Osteocyte (in vitro differentiated cells): ENCODE measurements at regions not wholly inside any gene's neighbourhood (a gene's known extent, or its start where the extent isn't known, plus 50 kb on each side); places are given as distances from the start of the nearest gene placed in this dataset.
"Not testable (repeated sequence)": the region's sequence is repeated elsewhere in the genome, so short reads cannot be mapped to it uniquely, and the experiment has no call there.

Source experiments
- DNase-seq: peaks from one replicate; pipeline ENCODE4 v3.0.0; 2021; ENCODE audit warnings: mixed read lengths; ENCODE audit not compliant: unreplicated experiment; ENCODE audit errors: extremely low spot score
- H3K27ac Mint-ChIP-seq: one replicate; pipeline ENCODE4 v1.8.0; 2021; ENCODE audit warnings: mild to moderate bottlenecking, mixed read lengths; ENCODE audit not compliant: unreplicated experiment
- H3K27me3 Mint-ChIP-seq: one replicate; pipeline ENCODE4 v1.8.0; 2021; ENCODE audit warnings: mixed read lengths; ENCODE audit not compliant: unreplicated experiment
- H3K36me3 Mint-ChIP-seq: one replicate; pipeline ENCODE4 v1.8.0; 2021; ENCODE audit warnings: mixed read lengths; ENCODE audit not compliant: unreplicated experiment
- H3K4me1 Mint-ChIP-seq: one replicate; pipeline ENCODE4 v1.8.0; 2021; ENCODE audit warnings: mixed read lengths; ENCODE audit not compliant: unreplicated experiment
- H3K4me3 Mint-ChIP-seq: one replicate; pipeline ENCODE4 v1.8.0; 2021; ENCODE audit warnings: mild to moderate bottlenecking, moderate library complexity, mixed read lengths; ENCODE audit not compliant: unreplicated experiment
- H3K9me3 Mint-ChIP-seq: one replicate; pipeline ENCODE4 v1.8.0; 2021; ENCODE audit warnings: mixed read lengths; ENCODE audit not compliant: unreplicated experiment
- TF ChIP-seq, protein P1 (sequence below): fragments of 200-600 bp; sonication (generic); IDR thresholded peaks from 2 replicates; pipeline ENCODE4 v1.5.0; 2021; ENCODE audit warnings: antibody characterized with exemption, mild to moderate bottlenecking, moderate library complexity

DNA sequence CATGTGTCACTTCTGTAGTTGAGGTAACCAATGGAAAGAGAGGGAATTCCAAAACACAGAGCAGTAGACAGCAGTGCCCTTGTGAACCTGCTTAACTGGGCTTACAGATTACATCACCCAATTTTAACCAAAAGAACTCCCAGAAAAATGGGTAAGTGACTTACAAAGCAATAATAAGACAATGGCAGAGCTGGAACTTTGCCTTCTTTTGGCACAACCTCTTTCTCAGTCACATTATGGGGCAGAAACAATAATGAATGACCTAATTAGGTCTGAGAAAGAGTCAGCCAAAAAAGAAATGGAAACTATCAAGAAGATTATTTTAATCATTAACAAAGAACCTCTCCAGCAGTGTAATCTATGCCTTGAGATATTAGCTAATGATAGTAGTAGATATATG is 146.5 kb downstream of the SPATA31D1 start:
- Mint-ChIP-seq H3K36me3 (no peaks in the 10 kb centered on the region), H3K27me3 (no peaks in the 10 kb centered on the region), H3K4me3 (no peak overlapping the region), H3K27ac (no peak overlapping the region), H3K9me3 (peaks cover 4% of the 10 kb centered on the region), H3K4me1 (peaks cover 8% of the 10 kb centered on the region)
- TF ChIP-seq, protein P1, sequence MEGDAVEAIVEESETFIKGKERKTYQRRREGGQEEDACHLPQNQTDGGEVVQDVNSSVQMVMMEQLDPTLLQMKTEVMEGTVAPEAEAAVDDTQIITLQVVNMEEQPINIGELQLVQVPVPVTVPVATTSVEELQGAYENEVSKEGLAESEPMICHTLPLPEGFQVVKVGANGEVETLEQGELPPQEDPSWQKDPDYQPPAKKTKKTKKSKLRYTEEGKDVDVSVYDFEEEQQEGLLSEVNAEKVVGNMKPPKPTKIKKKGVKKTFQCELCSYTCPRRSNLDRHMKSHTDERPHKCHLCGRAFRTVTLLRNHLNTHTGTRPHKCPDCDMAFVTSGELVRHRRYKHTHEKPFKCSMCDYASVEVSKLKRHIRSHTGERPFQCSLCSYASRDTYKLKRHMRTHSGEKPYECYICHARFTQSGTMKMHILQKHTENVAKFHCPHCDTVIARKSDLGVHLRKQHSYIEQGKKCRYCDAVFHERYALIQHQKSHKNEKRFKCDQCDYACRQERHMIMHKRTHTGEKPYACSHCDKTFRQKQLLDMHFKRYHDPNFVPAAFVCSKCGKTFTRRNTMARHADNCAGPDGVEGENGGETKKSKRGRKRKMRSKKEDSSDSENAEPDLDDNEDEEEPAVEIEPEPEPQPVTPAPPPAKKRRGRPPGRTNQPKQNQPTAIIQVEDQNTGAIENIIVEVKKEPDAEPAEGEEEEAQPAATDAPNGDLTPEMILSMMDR, result no peak
- DNase-seq, result no peak

DNA sequence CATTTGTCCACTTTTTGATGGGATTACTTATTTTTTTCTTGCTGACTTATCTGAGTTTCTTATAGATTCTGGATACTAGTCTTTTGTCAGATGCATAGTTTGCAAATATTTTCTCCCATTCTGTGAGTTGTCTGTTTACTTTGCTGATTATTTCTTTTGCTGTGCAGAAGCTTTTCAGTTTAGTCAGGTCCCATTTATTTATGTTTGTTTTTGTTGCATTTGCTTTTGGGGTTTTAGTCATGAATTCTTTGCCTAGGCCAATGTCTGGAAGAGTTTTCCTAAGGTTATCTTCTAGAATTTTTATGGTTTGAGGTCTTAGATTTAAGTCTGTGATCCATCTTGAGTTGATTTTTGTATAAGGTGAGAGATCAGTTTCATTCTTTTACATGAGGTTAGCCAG is 149.5 kb downstream of the SPATA31D1 start:
- H3K27me3 Mint-ChIP-seq, DNase-seq, H3K4me1 Mint-ChIP-seq, H3K36me3 Mint-ChIP-seq, H3K27ac Mint-ChIP-seq, H3K9me3 Mint-ChIP-seq, H3K4me3 Mint-ChIP-seq: not testable (repeated sequence)

DNA sequence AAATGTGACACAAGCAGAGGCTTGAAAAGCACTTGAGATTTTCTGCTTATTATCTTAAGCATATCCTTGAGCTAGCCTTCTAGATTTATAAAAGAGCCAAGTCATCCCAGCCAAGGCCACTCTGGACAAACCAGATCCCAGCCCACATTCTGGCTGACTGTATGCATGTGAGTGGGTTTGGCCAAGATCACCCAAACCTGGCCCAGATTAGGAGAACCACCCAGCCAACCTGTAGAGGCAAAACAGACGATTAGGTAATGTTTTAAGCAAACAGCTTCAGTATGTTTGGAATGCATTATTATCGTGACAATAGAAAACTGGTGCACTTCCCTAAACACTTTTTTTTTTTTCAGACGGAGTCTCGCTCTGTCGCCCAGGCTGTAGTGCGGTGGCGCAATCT is 151.9 kb downstream of the SPATA31D1 start:
- DNase-seq, result no peak

DNA sequence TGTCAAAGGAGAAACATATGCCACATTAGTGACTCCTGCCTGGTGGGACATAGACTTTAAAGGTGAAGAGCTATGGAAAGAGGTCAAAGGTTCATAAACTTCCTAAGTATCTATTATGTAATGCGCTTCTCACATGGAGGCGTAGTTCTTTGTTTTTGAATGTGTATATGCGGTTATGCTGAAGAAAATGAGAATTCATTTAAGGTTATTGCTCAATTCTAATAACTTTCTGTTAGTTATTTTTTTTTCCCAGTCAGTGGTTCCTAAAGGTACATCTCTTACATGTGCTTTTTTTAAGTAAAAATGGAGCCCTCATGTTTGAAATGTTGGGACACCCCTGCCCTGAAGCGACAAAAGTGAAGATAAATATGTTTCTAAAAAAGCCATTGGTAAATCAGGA is 156.2 kb downstream of the SPATA31D1 start:
- TF ChIP-seq, protein P1, result no peak
- Mint-ChIP-seq H3K27me3 (no peaks in the 10 kb centered on the region), H3K36me3 (no peaks in the 10 kb centered on the region), H3K9me3 (no peaks in the 10 kb centered on the region), H3K4me1 (peaks cover 23% of the 10 kb centered on the region), H3K4me3 (no peak overlapping the region), H3K27ac (no peak overlapping the region)
- DNase-seq, result no peak

More for the DNA sequence above, 151.9 kb downstream of the SPATA31D1 start:
- no peaks in the 10 kb centered on the region for H3K36me3 Mint-ChIP-seq
- peaks cover 4% of the 10 kb centered on the region for H3K4me1 Mint-ChIP-seq
- H3K27me3 Mint-ChIP-seq, result no peaks in the 10 kb centered on the region
- H3K4me3 Mint-ChIP-seq, result no peak overlapping the region
- peaks cover 4% of the 10 kb centered on the region for H3K9me3 Mint-ChIP-seq
- H3K27ac Mint-ChIP-seq, result no peak overlapping the region
- TF ChIP-seq, protein P1, result no peak

DNA sequence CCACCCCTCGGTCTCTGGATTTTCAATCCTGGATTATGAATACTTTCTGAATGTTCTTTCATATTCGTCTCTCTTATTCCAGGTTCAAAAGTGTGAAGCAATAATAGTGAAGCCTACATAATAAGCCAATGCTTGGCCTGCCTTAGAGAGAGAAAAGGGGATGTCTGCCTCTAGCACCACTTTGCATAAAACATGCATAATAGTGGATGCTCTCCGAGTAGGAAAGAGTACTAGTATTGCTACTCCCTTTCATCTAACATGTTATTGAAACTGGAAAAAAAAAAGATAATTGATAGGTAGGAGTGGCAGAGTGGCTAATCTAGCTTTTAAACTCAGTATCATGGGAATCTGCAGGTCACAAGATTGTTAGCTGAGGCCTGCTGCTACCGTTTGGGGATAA is 158.1 kb downstream of the SPATA31D1 start:
- Mint-ChIP-seq H3K27me3 (no peaks in the 10 kb centered on the region), H3K9me3 (no peaks in the 10 kb centered on the region), H3K36me3 (no peaks in the 10 kb centered on the region), H3K27ac (no peak overlapping the region), H3K4me3 (no peak overlapping the region), H3K4me1 (peaks cover 24% of the 10 kb centered on the region)
- TF ChIP-seq, protein P1, result no peak
- DNase-seq, result no peak

DNA sequence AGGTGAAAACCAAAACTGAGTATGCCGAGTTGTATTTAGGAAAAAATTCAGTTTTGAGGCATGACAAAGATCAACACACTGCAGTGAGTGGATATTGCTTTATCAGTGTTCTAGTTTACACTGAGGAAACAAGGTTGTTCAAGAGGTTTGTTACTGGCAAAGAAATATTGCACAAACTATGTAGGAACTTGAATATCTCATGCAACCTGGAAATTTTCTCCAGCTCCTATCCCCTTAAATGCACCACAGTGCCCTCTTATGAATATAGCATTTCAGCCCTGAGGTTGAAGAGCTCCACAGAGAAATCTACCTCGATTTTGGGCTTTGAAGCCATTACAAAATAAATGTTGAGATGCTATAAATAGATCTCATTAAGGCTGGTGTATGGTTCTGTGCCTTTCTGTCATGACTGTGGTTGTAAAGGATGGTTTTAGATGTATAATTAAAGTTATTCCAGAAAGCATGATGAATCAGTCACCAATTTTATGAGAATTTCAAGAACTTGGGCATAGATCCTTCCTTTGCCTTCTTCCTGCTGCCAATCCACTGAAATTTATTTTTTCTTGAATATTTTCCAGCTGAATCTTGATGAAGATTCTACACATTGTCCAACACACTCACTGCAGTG is 159.3 kb downstream of the SPATA31D1 start:
- TF ChIP-seq, protein P1, result no peak
- DNase-seq, result no peak
- peaks cover 24% of the 10 kb centered on the region for H3K4me1 Mint-ChIP-seq
- peaks cover 3% of the 10 kb centered on the region for H3K9me3 Mint-ChIP-seq
- H3K36me3 Mint-ChIP-seq, result no peaks in the 10 kb centered on the region
- H3K27me3 Mint-ChIP-seq, result no peaks in the 10 kb centered on the region
- H3K27ac Mint-ChIP-seq, result no peak overlapping the region
- H3K4me3 Mint-ChIP-seq, result no peak overlapping the region
